KOPT-K1 (cell line): ENCODE measurements at regions not wholly inside any gene's neighbourhood (a gene's known extent, or its start where the extent isn't known, plus 50 kb on each side); places are given as distances from the start of the nearest gene placed in this dataset.

Source experiments
- H3K27ac ChIP-seq: fragments of 200-600 bp; sonication (generic); 2 replicates; pipeline ENCODE4 v1.5.1; 2016; ENCODE audit warnings: antibody characterized with exemption, mild to moderate bottlenecking, low read depth, low read length; ENCODE audit not compliant: poor library complexity, severe bottlenecking
- H3K36me3 ChIP-seq: fragments of 200-600 bp; sonication (generic); 2 replicates; pipeline ENCODE4 v1.5.1; 2017; ENCODE audit warnings: antibody characterized with exemption, mild to moderate bottlenecking, low read length, moderate library complexity; ENCODE audit not compliant: insufficient read depth
- H3K9me3 ChIP-seq: fragments of 200-600 bp; sonication (generic); 2 replicates; pipeline ENCODE4 v1.5.1; 2017; ENCODE audit warnings: antibody characterized with exemption, low read length, mild to moderate bottlenecking; ENCODE audit not compliant: insufficient read depth, poor library complexity, severe bottlenecking

DNA sequence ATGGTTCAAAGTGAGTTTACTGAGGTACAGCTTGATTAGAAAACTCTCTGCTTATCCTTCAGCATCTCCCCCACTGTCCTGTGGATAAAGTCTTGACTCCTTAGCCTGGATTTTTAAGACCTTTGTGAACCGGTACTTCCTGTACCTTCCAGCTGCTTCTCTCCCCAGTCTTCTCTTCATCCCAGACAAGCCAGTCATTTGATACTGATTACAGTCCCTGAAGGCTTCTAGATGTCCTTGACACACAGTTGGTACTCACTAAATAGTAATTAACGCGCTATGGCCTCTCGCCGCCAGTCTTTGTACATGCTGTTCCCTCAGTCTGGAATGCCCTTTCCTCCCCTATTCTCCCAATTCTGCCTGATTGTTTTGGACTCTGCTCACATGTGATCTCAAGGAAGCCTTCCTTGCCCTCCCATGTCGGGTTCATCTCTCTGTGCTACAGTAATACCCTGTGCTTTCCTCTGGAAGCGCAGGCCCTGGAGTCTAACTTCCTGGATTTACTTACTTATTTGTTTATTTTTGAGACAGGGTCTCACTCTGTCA, 50.6 kb upstream of the PTGR2 start:
- no peaks in the 10 kb centered on the region for H3K36me3 ChIP-seq
- no peaks in the 10 kb centered on the region for H3K9me3 ChIP-seq
- H3K27ac ChIP-seq, result no peak overlapping the region

DNA sequence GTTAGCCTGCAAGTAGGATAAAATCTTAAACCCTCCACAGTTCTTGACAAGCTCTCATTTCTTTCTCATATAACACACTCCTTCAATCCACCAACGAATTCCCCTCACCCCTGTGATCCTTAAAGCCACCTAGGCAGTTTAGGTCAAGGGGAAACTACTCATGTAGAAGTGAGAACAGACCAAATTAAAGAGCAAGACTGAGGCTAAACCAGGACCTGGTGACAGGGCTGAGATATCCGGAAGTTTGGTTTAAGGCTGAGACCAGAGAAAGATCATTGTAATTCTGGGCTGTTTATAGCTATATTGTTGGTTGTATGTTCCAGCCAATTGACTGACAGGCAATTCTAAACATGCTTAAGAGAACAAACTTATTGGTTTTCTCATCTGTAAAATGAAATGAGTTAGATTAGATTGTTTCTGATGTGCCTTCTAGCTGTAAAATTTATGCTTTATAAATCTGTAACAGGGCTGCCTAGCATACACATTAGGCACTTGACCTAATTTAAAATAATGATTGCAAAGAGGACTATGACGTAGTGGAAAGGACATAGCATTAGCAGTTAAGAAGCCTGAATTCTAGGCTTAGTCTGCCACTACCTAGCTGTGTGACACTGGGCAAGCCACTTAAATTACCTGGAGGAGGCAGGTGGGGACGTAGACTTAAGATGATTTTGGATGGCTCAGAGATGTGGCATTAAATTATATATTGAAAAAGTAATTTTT, 53.9 kb upstream of the PTGR2 start:
- H3K27ac ChIP-seq, result no peak overlapping the region
- H3K36me3 ChIP-seq, result no peaks in the 10 kb centered on the region
- no peaks in the 10 kb centered on the region for H3K9me3 ChIP-seq

- Histone ChIP-seq H3K9me3 (no peaks in the 10 kb centered on the region), H3K27ac (no peak overlapping the region), H3K36me3 (no peaks in the 10 kb centered on the region)
Measured at GRCh38 chr14:73796893-73797542, 54.6 kb upstream of the PTGR2 start.

- H3K27ac ChIP-seq, result no peak overlapping the region
- H3K9me3 ChIP-seq, result no peaks in the 10 kb centered on the region
Measured at GRCh38 chr14:73796415-73796814, 55.2 kb upstream of the PTGR2 start.

DNA sequence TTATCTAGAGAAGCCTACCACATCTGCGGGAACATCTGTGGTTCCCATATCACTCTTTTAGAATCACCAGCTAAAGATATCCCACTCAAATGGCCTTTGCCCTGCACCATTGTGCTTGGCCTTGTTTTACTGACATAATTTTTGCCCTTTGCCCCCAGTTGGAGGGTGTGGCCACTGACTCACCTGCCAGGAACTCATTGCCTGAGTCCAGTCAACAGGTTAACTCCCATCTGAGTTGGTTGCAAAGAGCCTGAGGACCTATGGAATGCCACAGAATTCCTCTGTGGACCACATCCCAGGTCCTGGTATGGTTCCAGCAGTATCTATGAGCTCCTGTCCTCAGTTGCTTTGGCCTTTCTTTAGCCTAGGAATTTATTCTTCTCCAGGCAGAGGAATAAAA, 55.7 kb upstream of the PTGR2 start:
- H3K27ac ChIP-seq, result no peak overlapping the region
- H3K36me3 ChIP-seq, result no peaks in the 10 kb centered on the region
- no peaks in the 10 kb centered on the region for H3K9me3 ChIP-seq

More at GRCh38 chr14:73796415-73796814, 55.2 kb upstream of the PTGR2 start:
- H3K36me3 ChIP-seq, result no peaks in the 10 kb centered on the region

DNA sequence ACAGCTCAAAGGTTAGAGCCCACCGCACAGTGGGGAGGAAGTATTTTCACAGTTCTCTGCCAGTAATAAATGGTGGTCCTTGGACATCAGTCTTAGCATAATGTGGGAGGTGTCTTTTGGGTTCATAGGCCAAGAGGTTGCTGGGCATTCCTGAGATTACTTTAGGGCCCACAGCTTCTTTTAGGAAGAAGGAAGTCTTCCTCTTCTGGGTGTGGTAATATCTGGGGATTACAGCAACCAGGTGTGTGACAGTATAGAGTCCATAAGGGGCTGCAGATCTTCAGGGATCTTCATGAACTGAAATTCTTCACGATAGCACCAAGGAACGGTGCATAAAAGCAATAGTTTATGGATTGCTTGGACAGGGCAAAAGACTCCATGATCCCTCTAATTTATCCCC, 56.2 kb upstream of the PTGR2 start:
- Histone ChIP-seq H3K36me3 (no peaks in the 10 kb centered on the region), H3K9me3 (no peaks in the 10 kb centered on the region), H3K27ac (no peak overlapping the region)

DNA sequence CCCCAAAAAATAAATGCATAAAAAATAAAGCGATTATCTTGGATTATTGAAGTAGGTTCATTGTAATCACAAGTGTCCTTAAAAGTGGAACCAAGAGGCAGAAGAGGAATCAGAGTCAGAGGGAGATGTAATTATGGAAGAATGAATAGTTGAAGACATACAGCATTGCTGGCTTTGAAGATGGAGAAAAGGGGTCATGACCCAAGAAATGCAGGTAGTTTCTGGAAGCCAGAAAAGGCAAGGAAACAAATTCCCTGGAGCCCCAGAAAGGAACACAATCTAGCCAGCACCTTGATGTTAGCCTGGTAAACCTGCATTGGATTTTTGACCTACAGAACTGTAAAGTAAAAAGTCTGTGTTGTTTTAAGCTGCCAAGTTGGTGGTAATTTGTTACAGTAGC, 57.5 kb upstream of the PTGR2 start:
- Histone ChIP-seq H3K27ac (no peak overlapping the region), H3K36me3 (no peaks in the 10 kb centered on the region), H3K9me3 (no peaks in the 10 kb centered on the region)

DNA sequence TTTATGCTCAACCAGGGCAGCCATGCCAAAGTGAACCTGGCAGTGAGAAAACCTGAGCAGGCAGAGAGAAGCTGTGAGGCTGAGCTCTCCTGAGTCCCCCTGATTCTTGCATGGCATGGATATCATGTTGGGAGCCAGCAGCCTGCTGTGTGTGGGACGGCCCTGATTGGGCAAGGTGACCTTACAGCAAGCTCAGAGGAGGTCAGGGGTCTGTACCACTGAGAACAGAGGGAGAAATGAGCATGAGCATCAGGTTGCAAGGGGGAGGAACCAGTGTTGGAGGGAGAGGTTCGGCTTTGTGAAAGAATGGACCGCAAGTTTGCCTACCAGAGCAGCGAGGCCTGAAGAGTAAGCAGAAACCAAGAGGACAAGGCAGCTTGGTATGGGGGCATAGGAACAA, 59.1 kb upstream of the PTGR2 start:
- H3K9me3 ChIP-seq, result no peaks in the 10 kb centered on the region
- H3K27ac ChIP-seq, result no peak overlapping the region
- no peaks in the 10 kb centered on the region for H3K36me3 ChIP-seq

GRCh38 chr14:73789989-73790581, 61.5 kb upstream of the PTGR2 start:
- no peak overlapping the region for H3K27ac ChIP-seq

DNA sequence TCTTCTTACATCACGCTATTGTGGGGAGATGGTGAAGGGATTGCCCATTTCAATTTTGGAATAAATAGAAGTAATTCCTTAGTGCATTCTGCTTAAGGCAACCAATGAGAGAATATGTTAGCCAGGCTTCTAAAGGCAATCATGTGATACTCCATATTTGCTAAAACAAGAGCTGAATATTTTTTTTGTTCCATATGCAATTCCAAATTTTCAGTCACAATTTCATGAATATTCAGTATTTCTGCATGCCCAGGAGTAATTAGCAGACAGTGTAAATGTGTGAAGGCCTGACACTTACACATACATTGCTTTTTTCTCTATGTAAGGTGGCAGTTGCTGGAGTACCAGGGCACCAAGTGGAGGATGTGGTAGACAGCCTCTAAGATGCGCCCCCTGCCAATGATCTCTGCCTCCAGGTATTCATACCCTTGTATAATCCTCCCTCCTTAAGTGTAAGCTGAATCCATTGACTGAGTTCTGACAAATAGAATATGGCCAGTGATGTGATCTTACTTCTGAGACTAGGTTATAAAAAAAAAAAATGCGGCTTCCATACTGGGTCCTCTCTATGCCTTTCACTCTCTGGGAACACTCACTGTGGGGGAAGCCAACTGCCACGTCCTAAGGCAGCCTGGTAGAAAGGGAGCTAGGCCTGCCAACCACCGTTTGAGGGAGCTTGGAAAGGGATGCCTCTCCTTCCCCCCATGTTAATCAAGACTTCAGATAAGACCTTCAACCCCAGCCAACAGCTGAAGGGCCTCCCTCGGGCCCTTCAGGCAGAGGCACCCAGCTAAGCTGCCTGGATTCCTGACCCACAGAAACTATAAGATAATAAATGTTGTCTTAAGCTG, 62.7 kb upstream of the PTGR2 start:
- Histone ChIP-seq H3K27ac (no peak overlapping the region), H3K9me3 (no peaks in the 10 kb centered on the region), H3K36me3 (no peaks in the 10 kb centered on the region)

More at GRCh38 chr14:73789989-73790581, 61.5 kb upstream of the PTGR2 start:
- H3K9me3 ChIP-seq, result no peaks in the 10 kb centered on the region
- H3K36me3 ChIP-seq, result no peaks in the 10 kb centered on the region

GRCh38 chr14:73788317-73788598, 63.4 kb upstream of the PTGR2 start:
- no peaks in the 10 kb centered on the region for H3K36me3 ChIP-seq
- H3K9me3 ChIP-seq, result no peaks in the 10 kb centered on the region
- peak overlapping the region; percentile 93 for H3K27ac ChIP-seq

DNA sequence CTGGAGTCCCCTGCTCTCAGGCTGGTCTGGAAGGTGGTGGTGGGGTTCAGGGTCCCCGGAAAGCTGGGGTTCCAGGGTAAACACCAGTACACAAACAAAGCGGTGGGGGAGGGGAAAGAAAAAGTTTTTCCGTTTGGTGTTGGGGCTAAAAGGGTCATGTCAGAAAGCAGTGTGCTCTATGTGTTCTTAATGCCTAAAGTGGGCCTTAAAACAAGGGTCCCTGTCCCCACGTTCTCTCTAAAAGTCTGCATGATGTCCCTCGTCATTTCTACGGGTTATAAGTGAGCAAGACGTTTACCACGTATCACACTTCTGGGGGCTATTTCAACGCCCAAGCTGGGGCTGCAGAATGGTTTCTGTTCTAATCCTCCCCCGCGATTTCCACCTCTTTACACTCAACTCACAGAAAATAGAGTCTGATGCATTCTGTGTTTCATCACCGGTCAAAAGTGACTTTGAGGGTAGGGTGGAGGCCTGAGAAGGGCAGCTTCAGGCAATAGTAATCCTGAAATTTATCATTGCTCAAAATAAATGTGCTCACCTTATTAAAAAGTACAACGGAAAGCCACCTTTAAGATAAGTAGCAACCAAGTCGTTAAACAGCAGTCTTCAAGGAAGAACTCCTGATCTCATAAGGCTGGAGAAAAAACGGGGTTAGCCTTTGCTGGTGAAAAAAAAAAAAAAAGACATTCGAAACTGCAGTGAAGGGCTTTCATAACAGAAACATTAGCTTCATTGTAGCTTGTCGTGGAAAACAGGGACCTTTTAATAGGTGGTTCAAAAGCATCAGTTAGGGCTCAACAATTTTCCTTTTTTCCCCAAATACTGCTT, 63.9 kb upstream of the PTGR2 start:
- H3K9me3 ChIP-seq, result no peaks in the 10 kb centered on the region
- H3K36me3 ChIP-seq, result no peaks in the 10 kb centered on the region
- H3K27ac ChIP-seq, result peak overlapping the region; percentile 93

- peak overlapping the region; percentile 93 for H3K27ac ChIP-seq
Measured at GRCh38 chr14:73786636-73787485, 64.8 kb upstream of the PTGR2 start.

More at GRCh38 chr14:73786636-73787485, 64.8 kb upstream of the PTGR2 start:
- Histone ChIP-seq H3K36me3 (no peaks in the 10 kb centered on the region), H3K9me3 (no peaks in the 10 kb centered on the region)
